GM18498 (cell line): ENCODE measurements at regions not wholly inside any gene's neighbourhood (a gene's known extent, or its start where the extent isn't known, plus 50 kb on each side); places are given as distances from the start of the nearest gene placed in this dataset.

Experiments used
- ATAC-seq: cut with Tn5 transposase; IDR thresholded peaks from one replicate; pipeline ENCODE4 v1.9.1; 2021; ENCODE audit warnings: mild to moderate bottlenecking, moderate library complexity; ENCODE audit not compliant: unreplicated experiment

- ATAC-seq = no peak
Observed at GRCh38 chr4:141395919-141396318, 175.2 kb downstream of the ZNF330 start.

DNA sequence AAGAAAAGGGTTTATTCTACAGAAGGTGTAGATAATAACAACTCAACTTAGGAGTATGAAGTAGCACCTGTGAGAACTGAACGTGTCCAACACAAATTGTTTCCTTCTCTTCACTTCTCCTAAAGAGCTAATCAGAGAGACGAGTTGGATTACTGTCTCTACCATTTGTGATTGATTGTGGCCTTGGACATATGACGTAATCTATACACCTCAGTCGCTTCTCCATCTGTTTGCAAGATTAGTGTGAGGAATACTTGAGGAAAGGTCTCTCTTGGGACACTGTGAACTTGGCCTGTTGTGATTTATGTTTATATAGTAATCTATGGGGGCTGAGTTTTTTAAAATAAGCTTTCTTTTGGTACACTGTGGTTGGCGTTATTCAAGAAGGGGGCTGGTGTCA lies 182.0 kb downstream of the ZNF330 start:
- no peak for ATAC-seq

DNA sequence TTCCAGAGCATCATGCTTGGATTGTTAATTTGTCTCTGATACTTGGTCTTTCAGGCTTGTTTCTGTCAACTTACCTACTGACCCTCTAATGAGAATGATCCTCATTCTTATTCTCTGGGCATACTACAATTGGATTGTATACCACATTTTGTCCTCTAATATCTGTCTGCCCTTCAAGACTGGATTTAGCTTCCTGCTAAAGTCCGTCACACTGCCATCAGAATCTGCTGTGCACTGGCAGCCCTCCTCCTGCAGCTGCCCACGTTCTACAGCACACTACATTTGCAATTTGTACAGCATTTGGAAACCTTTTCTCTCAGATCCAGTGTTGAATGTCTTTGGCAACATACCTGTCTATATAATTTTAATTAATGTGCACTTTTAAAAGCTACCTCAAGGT lies 183.1 kb downstream of the ZNF330 start:
- no peak for ATAC-seq

DNA sequence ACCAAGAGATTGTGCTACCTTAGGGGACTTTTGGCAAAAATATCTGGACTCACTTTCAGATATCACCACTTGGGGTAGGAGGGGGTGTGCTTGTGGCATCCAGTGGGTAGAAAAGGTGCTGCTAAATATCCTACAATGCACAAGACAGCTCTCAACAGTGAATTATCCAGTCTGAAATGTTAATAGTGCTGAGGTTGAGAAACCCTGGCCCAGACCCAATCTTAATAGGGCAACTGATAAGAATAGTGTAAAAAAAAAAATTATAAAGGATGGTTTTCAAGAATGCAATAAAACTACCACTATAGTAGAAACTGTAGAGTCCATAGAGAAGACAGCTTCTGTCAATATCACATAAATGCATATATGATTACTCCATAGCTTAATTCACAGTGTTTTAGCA lies 185.5 kb downstream of the ZNF330 start:
- ATAC-seq = no peak

DNA sequence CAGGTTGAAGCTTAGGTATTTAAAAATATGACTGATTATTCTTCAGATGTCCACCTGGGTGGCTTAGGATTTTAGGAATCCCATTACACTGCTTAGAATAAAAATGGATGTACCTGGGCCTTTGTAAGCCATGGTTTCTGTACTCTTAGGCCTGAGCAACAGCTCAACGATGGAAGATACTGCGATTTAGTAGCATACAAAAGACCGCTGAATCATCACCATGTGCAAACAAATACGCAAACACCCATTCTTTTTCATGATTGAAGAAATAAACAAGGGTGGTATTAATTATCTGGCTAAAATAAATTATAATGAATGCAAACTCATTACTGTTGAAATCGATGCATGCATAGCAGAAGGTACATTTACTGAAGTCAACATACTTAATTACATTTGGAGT lies 188.9 kb downstream of the ZNF330 start:
- ATAC-seq = no peak

DNA sequence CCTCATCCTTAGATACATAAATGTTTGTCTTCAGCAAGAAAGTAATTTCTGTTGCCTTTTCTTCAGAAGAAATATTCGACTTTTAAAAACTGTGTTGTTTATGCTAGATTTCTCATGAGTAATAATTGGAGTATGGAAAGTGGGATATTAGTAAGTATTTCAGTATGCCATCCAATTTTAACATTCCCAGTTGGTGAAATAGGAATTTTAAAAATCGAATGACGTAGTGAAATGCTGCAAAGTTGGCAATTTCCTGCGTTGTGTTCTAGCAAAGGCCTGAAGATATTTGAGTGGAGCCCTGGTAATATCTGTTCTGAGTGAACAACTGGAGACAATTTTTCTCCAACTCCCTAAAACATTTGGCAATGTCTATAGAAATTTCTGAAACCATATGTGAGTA lies 190.1 kb downstream of the ZNF330 start:
- ATAC-seq = no peak

DNA sequence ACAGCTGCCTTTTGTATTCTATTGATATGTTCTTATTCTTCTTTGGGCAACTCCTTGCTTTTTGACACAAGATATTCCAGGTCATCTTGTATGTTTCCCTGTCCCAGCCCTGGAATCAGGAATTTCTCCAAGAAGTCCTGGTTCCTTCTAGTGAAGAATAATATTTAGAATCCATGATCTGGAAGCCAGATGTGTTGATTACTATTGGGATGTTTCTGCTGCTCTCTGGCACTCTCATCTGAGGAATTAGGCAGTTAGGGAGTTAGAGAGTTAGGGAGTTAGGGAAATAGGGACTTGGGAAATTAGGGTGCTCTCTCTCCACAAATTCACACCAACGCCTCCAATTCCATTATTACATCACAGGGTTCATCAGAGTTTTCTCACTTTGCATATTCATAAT lies 191.2 kb downstream of the ZNF330 start:
- ATAC-seq = no peak

DNA sequence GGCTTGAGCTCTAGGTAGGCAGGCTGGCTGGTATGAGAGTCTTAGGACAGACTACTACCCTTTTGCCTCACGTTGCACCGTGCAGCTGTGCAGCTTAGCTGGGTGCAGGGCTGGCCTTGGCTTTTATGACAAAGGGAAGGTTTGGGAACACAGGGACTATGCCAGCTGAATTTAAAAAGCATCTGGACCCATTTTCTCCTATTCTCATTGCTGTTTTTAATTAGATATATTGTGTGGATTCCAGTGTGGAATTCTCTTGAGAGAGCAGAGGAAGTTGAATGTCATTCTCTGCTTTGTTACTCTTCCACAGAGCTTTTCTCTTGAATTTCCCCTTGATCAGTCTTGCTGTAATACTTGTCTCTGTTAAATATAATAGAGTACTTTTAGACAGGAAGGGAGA lies 192.7 kb downstream of the ZNF330 start:
- ATAC-seq = no peak

GRCh38 chr4:141415651-141416050 lies 195.0 kb downstream of the ZNF330 start:
- ATAC-seq = no peak

DNA sequence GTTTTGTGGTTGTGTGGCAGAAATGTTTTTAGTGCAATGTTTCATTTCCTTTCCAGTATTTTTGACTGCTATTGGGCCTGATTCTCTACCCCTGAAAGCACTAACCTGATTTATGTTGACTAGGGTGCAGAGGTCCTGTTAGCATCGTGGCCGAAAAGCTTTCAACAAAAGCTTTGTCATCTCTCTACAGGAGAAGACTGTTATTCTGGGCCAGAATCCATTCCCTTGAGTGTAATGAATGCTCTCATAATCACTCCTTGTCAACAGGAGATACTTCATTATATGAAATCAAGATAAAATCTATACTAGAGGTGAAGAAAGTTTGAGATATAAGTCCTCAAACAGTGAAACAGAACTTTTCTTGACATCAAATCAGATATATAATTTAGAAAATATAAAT lies 195.5 kb downstream of the ZNF330 start:
- no peak for ATAC-seq

DNA sequence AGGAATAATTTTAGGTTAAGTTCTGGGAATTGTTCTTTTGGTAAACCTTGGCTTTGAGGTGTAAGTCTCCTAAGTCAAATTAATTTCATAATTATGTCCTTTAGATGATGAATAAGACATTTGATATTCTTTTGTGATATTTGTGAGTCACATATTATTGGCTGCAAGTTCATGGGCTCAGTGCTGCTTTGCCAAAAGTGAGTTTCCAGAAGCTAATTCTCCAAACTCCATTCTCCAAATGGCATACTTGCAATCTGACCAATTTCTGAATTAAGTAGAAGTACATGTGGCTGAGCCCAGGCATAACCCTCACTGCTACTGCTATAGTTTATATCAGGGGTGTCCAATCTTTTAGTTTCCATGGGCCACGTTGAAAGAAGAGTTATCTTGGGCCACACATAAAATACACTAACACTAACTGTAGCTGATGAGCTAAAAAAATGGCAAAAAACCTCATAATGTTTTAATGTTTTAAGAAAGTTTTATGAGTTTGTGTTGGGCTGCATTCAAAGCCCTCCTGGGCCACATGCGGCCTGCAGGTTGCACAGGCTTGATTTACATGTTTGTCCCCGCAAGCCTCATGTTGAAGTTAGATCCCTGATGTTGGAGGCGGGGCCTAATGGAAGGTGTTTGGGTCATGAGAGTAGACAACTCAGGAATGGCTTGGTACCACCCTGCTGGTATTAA lies 196.1 kb downstream of the ZNF330 start:
- ATAC-seq = no peak

- ATAC-seq = no peak
Observed at GRCh38 chr4:141417387-141417786, 196.7 kb downstream of the ZNF330 start.

DNA sequence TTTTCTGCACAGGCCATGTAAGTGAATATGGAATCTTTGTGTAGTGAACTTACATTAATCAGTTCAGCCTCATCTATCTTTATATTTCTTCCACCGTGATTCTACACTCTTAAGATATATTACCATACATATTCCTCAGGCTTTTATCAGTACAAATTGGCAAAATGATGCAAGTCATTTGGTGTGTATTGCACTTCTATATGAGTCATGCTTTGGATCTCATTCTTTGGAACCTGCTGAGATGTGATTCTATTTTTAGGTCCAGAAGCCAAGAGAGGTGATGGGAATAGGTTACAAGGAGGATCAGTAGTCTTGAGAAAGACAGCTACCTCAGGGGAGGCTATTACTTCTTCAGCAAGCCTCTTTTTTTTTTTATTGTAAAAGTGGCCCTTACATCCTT lies 204.4 kb downstream of the ZNF330 start:
- ATAC-seq = no peak

DNA sequence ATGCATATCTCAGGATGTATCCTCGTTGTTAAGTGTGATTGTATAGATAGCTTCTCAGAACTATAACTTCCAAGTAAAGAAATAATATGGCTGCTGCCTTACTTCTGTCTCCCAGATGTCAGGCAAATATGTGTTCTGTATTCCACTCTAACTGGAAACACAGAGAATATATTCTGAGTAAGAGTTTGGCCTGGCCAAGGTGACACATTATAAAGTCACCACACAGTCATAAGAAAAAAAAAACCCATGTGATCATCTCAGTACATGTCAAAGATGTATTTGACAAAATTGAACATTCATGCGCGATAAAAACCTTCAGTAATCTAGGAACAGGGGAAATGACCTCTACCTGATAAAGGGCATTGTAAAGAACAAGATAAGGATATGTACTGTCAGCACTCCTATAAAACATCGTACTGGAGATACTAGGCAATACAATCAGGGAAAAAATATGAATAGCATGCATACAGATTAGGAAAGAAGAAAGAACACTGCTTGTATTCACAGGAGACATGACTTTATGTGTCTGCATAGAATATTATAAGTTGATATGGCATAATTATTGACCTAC lies 207.1 kb downstream of the ZNF330 start:
- ATAC-seq = no peak

DNA sequence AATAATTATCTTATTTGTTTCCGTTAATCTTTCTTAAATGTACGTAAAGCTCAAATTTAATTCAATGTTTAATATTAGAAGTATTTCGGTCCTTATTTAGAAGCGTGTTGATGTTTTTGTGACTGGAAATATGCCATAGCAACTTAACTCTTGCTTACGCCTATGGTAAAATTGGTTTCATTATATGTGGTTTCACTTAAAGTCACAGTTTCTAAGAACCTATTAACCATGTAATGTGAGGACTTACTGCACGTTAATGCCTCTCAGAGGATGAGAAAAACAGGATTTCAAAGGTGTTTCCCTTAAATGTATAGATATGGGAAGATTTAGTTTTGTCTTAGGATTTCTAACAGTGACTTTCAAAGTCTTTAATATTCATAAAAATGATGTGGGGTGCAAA lies 206.4 kb upstream of the IL15 start:
- no peak for ATAC-seq

GRCh38 chr4:141430686-141431085 lies 205.7 kb upstream of the IL15 start:
- ATAC-seq = no peak

DNA sequence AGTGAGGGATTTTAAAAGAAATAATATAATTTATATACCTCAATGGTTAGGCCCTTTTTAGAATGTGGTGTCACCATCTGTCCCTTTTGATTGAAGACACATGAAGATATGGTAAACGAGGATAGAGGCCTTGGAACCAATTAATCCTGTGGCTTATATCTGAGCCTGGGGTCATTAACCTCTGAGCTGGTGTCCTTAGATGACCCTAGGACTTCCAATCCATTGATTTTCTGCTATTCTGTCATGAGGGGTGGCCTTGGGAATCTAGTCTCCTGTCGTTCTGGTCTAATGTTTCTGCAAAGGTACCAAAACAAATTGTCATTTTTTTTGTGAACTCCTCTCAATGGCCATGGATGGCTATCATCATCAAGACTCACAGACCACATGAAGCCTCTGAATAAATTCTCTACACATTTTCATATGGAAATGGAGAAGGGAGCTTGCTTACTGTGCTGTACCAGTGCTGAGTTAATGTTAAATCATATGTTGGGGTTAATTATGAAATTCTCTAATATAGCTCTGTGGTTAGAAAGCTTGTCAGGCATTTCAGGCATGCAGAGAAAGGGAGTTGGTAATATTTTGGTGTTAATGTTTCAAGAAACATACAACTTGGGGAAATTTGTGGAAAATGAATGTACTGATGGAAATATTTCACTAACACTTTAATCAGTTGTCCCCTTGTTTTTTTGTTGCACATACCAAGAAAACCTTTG lies 204.2 kb upstream of the IL15 start:
- ATAC-seq = no peak

GRCh38 chr4:141435446-141436225 lies 200.7 kb upstream of the IL15 start:
- no peak for ATAC-seq

- no peak for ATAC-seq
Observed at GRCh38 chr4:141439223-141439622, 197.2 kb upstream of the IL15 start.

- ATAC-seq = no peak
Observed at GRCh38 chr4:141447761-141448160, 188.6 kb upstream of the IL15 start.

DNA sequence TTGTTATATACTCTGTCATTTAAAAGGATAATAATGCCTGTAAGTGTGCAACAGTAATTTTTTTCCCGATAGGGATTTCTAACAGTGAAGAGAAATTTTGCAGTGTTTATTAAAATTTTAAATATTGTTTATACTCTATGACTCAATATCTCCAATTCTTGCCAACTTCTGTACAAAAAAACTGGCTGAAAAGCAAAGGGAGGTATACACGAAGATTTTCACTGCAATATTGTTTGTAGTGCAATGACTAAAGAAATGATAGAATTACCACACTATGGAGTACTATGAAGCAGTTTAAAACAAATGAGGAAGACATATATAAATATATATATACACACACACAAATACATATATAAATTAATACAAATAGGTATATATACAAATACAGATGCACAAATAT lies 187.9 kb upstream of the IL15 start:
- ATAC-seq = no peak

- no peak for ATAC-seq
Observed at GRCh38 chr4:141449927-141450326, 186.5 kb upstream of the IL15 start.
